NCI-H2171 treated with DMSO at 0.1 percent for 48 hours (cell line): ENCODE measurements at regions not wholly inside any gene's neighbourhood (a gene's known extent, or its start where the extent isn't known, plus 50 kb on each side); places are given as distances from the start of the nearest gene placed in this dataset.

Source experiments
- DNase-seq: peaks from one replicate; lab custom pipeline; 2025; lab: John Stamatoyannopoulos, UW

- no peak for DNase-seq
These were observed 101.5 kb downstream of the UNC5CL start for GRCh38 chr6:40937491-40937890.

GRCh38 chr6:40936818-40937251, 102.2 kb downstream of the UNC5CL start:
- DNase-seq, result no peak

GRCh38 chr6:40933864-40934263, 105.2 kb downstream of the UNC5CL start:
- DNase-seq, result no peak

- no peak for DNase-seq
These were observed 106.1 kb downstream of the UNC5CL start for GRCh38 chr6:40932953-40933352.

GRCh38 chr6:40932366-40932765, 106.7 kb downstream of the UNC5CL start:
- no peak for DNase-seq

- no peak for DNase-seq
These were observed 107.1 kb downstream of the UNC5CL start for GRCh38 chr6:40931931-40932330.

GRCh38 chr6:40930555-40930954, 108.5 kb downstream of the UNC5CL start:
- no peak for DNase-seq

- no peak for DNase-seq
These were observed 109.0 kb downstream of the UNC5CL start for GRCh38 chr6:40930045-40930444.

GRCh38 chr6:40929176-40929575, 109.8 kb downstream of the UNC5CL start:
- DNase-seq, result no peak

- no peak for DNase-seq
These were observed 110.3 kb downstream of the UNC5CL start for GRCh38 chr6:40928763-40929162.

GRCh38 chr6:40928307-40928706, 110.7 kb downstream of the UNC5CL start:
- no peak for DNase-seq

GRCh38 chr6:40925341-40925740, 113.7 kb downstream of the UNC5CL start:
- DNase-seq, result no peak

- DNase-seq, result no peak
These were observed 114.2 kb downstream of the UNC5CL start for GRCh38 chr6:40924839-40925238.

- no peak for DNase-seq
These were observed 115.1 kb downstream of the UNC5CL start for GRCh38 chr6:40923880-40924279.

GRCh38 chr6:40923326-40923725, 115.7 kb downstream of the UNC5CL start:
- no peak for DNase-seq

GRCh38 chr6:40922281-40922680, 116.7 kb downstream of the UNC5CL start:
- no peak for DNase-seq

- no peak for DNase-seq
These were observed 120.9 kb downstream of the UNC5CL start for GRCh38 chr6:40918040-40918651.

- DNase-seq, result no peak
These were observed 121.4 kb downstream of the UNC5CL start for GRCh38 chr6:40917603-40918002.

GRCh38 chr6:40916845-40917244, 122.2 kb downstream of the UNC5CL start:
- DNase-seq, result no peak

- no peak for DNase-seq
These were observed 123.9 kb downstream of the UNC5CL start for GRCh38 chr6:40915165-40915564.

- DNase-seq, result no peak
These were observed 125.0 kb downstream of the UNC5CL start for GRCh38 chr6:40914005-40914404.

- peak; percentile 93 for DNase-seq
These were observed 126.7 kb downstream of the UNC5CL start for GRCh38 chr6:40912158-40912946.

GRCh38 chr6:40910260-40910893, 128.6 kb downstream of the UNC5CL start:
- no peak for DNase-seq
